Activated gamma-delta T cell treated with anti-CD3 and anti-CD28 coated beads, Interleukin-2, amount 50 U/mL, for 16 hours (primary cell): ENCODE measurements at regions not wholly inside any gene's neighbourhood (a gene's known extent, or its start where the extent isn't known, plus 50 kb on each side); places are given as distances from the start of the nearest gene placed in this dataset.

ENCODE experiments used
- DNase-seq: peaks from one replicate; pipeline ENCODE4 v3.0.0-alpha.2; 2020; ENCODE audit warnings: low read depth

DNA sequence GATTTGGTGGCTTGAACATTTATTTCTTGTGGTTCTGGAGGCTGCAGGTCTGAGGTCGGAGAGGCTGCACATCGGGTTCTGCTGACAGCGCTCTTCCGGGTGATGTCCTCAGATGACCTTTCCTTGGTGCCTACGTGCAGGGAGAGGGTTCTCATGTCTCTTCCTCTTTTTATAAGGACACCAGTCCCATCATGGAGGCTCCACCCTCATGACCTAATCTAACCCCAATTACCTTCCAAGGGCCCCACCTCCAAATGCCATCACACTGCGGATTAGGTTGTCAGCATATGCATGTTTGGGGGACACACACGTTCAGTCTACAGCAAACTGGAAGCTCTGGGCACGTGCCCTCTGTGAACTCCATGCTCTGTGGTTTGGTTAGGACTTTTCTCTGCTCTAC is 338.6 kb downstream of the FGF9 start:
- no peak for DNase-seq

DNA sequence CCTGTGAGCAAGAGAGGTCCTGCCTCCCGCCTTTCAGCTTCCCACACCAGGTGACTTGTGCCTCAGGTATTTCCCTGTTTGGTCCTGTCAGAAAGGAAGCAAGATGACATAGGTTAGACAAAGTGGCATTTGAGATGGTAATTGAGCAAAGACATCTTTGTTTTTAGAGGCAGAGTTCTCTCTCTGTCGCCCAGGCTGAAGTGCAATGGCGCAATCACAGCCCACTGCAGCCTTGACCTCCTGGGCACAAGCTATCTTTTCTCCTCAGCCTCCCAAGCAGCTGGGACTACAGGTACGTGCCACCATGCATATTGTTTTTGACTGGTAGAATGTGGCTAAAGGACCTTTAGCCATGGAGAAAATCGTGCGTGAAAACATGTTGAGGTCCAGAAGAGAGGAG is 339.1 kb downstream of the FGF9 start:
- no peak for DNase-seq

DNA sequence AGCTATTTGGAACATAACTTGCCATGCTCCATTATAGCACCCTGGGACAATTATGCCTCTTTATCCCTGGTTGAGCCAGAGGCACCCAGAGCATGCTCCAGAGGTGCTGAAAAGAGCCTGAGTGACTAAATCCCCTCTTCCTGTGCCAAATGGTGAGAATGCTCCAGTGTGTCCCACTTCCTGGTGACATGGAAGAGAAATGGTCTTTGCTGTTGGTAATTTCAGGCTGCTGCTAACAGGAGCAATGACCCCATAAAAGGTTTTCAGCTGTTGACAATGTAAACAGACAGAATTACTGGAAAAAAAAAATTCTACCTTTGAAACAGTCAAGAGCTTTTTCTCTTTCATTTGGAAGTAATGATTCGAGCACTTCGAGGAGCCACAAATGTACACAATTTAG is 341.8 kb downstream of the FGF9 start:
- no peak for DNase-seq

DNA sequence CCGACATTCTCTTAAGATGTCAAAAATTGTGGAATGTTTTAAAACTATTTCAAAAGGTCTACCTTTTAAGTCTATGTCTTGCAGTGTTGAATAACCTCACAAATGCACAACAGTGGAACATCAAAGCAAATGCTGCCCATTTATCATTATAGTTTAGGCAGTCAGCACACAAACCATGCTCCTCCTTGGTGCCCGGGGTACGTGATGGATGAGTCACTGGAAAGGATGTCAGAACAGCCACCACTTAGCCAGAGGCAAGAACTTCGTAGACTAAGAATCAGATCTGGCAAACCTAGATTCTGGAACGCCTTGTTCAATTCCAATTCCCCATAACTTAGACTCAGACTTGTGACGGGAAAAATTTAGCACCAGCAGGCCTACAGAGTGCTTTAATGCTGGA is 343.6 kb downstream of the FGF9 start:
- no peak for DNase-seq

DNA sequence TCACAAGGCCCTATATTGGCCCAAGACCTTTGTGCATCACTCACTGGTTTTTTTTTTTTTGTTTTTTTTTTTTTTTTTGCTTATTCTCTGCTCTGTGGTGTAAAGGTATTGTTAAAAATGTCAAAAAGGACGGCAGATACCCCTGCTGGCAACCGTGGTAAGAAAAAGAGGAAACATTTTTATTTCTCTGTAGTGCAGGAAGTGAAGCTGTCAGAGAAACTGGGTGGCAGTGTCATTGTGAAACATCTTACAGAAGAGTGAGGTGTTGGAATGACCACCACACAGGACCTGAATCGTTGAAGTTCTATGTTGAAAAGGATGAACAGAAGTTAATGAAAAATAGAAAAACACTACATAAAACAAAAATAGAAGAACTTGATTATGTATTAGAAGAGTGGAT is 346.4 kb downstream of the FGF9 start:
- DNase-seq: no peak

DNA sequence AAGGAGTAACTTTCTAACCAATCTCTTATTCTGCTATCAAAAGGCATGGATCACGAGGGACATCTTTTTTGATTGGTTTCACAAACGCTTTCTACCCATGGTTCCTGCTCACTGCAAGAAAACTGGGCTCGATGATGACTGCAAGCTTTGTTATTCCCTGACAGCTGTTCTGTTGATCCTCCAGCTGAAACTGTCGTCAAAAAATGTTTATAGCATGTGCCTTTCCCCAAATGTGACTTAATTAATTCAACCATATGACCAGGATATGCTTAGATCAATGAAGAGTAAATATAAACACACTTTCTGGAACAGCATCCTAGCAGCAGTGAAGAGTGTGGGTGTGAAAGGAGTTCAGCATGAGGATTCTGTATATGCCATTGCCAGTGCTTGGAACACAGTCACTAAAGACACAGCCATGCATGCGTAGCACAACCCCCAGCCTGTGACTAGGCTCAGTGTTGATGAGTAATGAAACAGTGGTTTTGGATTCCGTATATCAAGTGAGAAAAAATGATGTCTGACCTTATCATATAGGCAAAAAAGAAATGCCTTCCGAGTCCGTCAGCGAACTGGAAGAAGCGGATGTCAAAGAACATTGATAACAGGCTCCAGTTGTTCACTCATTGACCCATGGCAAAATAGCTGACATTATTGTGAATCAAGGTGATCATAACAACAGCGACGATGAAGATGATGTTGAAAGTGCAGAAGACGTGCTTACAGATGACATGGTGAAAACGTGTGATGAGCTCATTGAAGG is 347.4 kb downstream of the FGF9 start:
- no peak for DNase-seq

DNA sequence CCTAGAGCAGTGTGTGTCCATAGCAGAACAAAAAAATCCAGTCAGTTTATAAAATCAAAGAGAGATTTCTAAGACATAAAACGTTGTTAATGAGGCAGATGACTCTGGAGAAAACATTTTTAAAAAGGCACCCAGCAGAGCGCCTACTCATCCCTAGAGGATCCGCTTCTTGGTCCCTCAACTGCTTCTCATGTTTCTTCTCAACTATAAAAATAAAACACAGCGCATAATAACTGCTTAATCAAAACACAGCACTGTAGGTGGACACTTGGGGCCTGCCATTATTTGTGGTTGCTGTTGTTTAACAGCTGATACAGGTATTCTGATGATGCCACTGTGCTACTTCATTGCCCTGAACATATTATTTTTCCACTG is 347.9 kb downstream of the FGF9 start:
- DNase-seq: no peak

DNA sequence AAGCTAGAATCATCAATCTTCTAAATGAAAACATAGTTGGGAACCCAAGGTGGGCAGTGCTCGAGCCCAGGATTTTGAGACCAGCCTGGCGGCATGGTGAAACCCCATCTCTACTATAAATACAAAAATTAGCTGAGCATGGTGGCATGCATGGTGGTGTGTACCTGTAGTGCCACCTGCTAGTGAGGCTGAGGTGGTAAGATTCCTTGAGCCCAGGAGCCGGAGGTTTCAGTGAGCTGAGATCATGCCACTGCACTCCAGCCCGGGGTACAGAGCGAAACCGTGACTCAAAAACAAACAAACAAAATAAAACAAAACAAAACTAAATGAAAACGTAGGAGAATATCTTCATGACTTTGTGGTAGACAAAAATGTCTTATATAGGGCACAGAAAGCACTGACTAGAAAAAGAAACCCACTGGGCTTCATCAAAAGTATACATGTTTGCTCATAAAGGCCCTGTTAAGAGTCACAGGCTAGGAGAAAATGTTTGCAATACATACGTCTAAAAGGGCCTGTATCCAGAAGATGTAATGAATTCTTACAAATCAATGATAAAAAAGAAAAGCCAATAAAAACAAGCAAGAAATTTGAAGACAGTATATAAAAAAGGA is 353.6 kb downstream of the FGF9 start:
- no peak for DNase-seq

DNA sequence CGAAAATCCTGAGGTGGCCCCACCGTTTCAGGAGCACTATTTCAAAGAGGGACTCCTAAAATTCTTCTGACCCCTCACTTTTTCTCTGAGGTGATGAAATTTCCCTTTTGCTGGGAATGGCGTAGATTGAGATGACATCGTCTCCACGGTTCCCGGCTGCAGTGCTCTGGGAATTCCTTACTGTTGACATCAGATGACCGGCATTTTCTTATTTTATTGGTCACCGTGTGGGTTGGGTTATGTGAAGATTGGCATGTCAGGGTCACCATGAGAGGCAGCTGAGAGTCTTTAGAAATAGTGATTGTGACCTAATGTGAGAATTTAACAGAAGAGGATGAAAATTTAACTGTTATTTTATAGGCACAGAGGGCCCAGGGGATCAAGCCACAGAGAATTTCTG is 356.7 kb downstream of the FGF9 start:
- DNase-seq: no peak

DNA sequence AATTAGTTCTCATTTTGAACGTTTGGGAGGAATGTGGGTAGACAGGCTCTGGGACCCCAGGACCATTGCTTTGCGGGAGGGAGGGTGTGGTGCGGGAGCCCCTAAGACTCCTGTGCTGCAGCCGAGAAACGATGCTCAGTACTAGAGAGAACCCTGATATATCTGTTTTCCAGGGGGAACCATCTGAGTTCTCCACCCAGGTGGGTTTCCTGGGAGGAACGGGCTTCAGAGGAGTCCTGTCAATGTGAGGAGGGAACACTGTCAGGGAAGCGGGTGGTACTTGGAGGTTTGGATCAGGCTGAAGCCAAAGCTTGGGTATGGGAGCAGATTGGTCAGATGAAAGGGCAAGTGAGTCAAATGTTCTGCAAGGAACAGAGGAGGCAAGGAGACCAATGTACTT is 358.0 kb downstream of the FGF9 start:
- DNase-seq: no peak

DNA sequence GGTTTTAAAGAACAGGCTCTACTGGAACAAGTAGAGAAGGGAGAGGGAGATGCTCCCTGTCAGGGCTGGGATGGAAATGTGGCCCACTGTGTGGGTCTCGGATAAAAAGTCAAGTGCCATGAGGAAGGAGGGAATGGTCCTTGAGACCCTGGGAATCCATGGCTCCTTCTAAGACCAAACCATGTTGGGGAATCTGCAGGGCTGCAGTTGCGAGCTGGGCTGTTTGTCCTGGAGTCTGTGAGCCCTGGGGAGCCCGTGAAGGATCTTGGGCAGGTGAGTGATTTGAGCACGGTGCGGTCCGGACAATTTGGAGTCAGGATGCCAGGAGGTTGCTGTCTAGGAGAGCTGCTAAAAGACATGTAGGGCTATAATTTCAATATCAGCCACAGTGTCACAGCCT is 359.4 kb downstream of the FGF9 start:
- no peak for DNase-seq

DNA sequence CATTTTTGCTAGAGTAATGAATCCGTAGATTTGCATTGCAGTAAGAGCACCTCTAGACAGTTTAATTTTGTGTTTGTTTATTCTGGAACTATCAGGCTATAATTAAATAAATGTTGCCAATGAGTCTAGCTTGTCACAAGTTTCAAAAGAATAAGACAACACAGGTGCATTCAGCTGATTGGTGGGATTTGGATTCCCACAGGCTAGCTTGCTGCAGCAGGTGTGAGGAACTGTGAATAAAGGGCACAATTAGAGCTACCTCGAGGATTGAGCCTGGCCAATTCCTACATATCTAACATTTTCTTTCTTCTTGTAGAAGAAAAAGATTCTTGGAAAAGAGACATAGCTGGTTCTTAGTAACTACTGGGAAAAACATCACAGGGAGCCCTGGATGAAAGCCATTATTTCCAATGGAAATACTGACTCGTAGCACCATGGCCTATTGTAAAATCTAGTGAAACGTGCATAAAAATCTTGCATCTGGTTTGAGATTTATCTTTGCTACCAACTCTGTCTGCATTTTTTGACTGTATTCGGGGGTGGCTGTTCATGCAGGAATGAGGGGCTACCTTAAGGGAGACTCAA is 360.9 kb downstream of the FGF9 start:
- DNase-seq: no peak

DNA sequence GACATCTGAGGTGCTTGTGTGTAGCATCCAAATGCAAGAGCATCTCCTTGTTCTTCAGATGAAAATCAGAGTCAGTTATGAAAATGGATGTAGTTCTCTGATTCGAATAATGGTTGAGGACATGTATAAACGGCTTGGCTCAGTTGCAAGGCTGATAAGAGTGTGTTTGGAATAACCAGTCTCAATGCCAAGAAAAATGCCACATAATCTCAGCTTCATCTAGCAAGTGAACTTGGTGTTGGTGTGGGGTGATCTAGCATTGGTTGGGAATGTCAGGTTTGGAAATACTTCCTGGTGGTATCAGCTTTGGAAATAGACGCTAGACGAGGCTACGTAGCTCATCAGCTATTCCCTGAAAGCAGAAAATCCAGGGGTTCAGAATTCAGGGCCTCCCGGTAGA is 362.0 kb downstream of the FGF9 start:
- DNase-seq: no peak

DNA sequence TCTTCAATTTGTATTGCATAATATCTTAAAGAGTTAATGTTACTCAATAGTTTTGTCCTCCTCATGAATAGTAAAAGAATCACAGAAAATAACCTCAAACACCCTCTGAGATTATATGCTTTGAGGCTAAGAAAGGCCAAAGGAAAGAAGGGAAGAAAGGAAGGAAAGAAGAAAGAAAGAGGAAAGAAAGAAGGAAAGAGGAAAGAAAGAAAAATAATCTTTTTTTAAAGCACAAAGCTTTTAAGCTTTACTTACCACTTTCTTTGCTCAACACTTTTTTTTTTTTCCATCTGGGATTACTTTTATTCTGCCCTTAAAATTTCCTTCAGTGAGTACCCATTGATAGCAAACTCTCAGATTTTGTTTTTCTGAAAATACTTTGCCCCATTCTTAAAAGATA is 369.1 kb downstream of the FGF9 start:
- DNase-seq: no peak

DNA sequence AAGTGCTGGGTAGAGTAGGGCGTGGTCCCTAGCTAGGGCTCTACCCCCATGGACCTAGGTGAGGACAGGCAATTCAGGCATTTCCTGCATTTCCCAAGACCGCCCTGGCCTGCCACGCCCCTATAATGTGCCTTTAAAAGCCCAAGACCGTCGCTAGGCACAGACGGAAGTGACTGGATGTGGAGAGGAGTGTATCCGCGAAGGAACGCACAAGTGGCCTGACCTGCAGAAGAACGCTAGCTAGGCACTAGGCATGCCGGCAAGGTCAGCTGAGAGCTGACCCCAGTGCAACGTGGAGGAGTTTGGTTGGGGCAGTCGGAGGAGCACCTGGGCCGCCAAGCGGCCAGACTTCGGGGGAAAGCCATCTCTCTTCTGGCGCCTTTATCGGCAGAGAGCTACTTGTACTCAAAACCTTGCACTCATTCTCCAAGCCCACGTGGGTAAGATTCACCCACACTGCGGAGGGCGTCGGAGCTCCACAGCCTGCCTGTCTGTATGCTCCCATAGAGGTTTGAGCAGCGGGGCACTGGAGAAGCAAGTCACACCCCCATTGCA is 370.0 kb downstream of the FGF9 start:
- DNase-seq: no peak

DNA sequence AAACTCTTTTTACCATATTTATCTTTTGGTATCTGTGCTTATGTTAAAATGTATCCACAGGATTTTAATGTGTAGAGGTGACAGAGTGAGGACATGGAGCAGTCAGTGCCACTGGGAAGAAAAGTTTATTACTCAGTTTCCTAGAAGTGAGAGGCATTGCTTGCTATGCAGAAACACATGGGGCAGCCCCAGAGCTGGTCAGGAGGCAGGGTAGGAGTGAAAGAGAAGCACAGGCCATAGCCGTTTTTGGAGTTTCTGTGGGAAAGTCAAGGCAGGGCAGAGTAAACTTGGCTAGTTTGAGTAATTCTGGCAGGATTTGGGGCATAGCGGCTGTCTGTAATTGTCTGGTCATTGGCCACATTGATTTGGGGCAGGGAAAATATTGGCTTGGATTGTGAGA is 370.9 kb downstream of the FGF9 start:
- DNase-seq: no peak

DNA sequence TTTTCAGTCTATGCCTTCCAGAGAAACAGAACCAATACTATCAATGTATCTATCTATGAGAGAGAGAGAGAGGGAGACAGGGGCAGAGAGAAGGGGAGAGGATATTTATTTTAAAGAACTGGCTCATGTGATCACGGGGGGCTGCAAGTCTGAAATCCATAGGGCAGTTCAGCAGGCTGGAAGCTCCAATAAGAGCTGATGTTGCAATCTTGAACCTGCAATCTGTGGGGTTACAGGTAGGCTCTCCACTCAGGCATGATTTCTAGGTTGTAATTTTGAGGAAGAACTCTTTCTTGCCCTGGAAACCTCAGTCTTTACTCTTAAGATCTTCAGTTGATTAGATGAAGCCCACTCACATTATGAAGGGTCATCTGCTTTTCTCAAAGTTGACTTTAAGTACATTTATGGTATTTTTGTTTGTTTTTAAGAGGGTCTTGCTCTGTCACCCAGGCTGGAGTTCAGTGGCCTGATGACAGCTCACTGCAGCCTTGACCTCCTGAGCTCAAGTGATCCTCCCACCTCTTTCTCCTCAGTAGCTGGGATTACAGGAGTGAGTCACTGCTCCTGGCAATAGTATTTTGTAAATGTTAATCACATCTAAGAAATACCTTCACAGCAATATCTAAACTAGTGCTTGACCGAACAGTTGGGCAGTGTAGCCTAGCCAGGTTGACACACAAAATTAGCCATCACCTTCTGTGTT is 376.4 kb downstream of the FGF9 start:
- no peak for DNase-seq

DNA sequence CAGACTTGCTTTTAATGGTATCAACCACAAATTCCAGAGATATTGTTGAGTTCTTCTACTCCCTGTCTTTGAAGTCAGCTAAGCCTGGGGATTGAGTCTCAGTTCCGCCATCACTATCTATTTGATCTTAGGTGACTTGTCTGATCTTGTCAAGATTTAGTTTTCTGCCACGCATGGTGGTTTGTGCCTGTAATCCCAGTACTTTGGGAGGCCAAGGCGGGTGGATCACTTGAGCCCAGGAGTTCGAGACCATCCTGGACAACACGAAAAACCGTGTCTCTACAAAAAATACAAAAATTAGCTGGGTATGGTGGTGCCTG is 376.9 kb downstream of the FGF9 start:
- no peak for DNase-seq

DNA sequence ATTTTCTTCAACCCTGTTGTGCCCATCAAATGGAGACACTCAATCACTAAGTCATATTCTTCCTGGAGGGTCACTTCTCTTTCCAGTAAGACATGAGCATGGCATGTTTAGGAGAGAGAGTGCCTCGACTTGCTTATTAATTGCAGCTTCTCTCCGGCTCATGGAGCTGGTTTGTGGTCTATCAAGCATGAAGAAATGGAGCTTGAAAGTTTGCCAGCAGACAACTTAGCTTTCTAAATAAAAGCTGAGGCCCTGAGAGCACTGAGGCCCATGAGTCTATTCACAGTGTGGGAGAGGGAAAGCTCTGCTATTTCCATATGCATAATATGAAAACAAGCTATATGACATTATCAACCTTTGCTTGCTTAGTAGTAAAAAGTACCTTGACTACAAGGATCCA is 378.5 kb downstream of the FGF9 start:
- no peak for DNase-seq

DNA sequence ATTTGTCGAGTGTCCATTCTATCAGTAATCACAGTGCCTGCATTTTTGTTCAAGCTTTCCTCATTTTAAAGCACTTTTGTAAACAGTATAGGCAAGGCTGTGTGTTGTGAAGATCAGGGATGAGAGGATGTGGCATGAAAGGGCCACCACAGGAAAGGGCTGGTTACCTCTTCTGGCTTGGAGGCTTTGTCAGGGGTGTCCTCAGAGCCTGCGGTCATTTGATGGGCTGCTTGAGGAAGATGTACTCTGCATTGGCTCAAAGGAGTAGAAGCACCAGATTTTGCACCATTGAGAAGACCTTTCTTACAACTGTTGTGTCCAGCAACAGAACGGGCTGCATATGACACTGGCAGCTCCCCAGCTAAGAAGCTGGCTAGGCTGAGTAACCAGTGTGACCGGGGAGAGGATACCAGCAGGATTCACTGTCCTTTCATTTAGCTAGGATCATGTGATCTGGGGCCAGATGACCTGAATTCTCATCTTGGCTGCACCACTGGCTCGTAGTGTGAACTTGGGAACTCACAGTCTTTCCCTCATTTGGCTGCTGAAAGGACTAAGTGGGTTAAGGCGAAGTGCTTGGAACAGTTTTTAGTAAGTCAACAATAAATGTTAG is 380.2 kb downstream of the FGF9 start:
- DNase-seq: no peak

DNA sequence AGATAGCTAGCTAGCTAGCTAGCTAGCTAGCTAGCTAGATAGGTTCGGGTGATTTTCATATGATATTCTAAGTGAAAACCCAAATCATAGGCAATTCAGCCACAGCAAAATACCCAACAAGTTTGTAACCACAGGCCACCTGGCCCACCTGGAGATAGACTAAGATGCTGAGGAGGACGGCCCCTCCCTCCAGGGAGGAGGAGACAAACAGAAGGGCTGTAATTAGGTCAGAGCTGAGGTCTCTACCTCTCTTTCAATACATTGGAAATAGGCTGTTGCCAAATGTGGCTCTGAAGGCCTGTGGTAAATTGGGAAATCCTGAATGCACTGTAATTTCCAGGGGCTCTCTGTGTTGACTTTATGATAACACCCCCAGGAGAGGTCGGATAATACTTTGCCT is 382.2 kb downstream of the FGF9 start:
- no peak for DNase-seq

DNA sequence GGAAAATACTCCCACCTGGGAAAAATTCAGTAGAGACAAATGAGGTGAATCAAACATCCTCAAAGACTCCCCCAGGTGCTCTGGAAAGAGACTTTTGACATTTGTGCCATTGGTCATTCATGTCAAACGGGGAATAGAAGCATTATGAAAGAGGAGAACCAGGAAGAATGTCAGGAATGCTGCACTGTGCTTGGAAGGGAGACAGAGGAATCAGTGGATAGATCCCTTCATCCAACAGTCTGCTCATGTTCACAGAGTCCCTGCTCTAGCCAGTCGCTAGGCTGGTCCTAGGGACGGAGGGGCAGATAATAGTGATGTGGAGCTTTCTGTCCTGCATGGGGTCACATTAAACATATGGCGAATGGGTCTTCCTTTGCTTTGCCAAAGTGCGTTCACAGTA is 384.4 kb downstream of the FGF9 start:
- DNase-seq: no peak

DNA sequence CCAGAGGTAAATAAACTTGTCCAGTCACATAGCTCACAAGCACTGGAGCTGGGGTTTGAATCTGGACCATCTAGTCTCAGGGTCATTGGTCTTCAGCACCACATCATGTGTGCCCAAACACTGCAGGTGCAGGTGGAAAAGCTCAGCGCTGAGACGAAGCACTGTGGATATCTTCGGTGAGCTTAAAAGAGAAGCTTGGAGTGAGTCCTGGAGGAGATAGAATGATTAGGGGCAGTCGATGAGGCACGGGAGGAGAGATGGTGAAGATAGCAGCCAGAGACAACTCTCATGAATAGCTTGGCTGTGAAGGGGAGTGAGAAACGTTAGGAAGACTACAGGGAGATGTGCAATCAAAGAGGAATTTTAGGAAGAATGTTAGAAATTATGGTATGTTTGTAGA is 389.3 kb downstream of the FGF9 start:
- DNase-seq: no peak
